ENCODE measurements at regions not wholly inside any gene's neighbourhood (a gene's known extent, or its start where the extent isn't known, plus 50 kb on each side); places are given as distances from the start of the nearest gene placed in this dataset.

- in situ Hi-C loops (cut with MboI), result no loop called here
- no peaks in the 10 kb centered on the region for H3K79me2 ChIP-seq (ENCODE audit: control insufficient read depth, insufficient read depth, low read length)
- H4K20me1 ChIP-seq (replicated peaks; ENCODE audit: control insufficient read depth, insufficient read depth, low read length), result no peaks in the 10 kb centered on the region
- no peaks in the 10 kb centered on the region for H3K9me3 ChIP-seq (replicated peaks; ENCODE audit: control insufficient read depth, insufficient read depth, low read depth, low read length)
- FAIRE-seq (no peak), ATAC-seq (no peak), DNase-seq (ENCODE audit: extremely low read depth in 1 of 4, low spot score in 3 of 4) (no peak)
- no peaks in the 10 kb centered on the region for H3K4me1 ChIP-seq (replicated peaks in 1 of 2; ENCODE audit: control insufficient read depth in 2 of 2, insufficient read depth in 2 of 2, low read length in 2 of 2)
- H3K27me3 ChIP-seq (ENCODE audit: control insufficient read depth in 2 of 2, insufficient read depth in 2 of 2, low read length in 2 of 2), result peaks cover 2 to 17% of the 10 kb centered on the region in 2 experiments; a peak in 4 of 5 replicates
- H3K4me3 ChIP-seq, result no peak overlapping the region
- ChIA-PET POLR2A (interaction anchor here (0.6 to 1.1 kb wide), 2 partner anchors 16 to 22 kb away, joined by 3 to 4 read pairs; no protein-coding TSS in a partner anchor), CTCF (ENCODE audit: low intra/inter-chr PET ratio) (no interaction called here)
- H3K27ac ChIP-seq (ENCODE audit: extremely low read depth, low read depth, low read length), result no peak overlapping the region
- WGBS (ENCODE audit: insufficient coverage, low coverage, missing lambda C conversion rate), result 0% methylated on average over 4 of the region's 4 CpGs
- no peak overlapping the region for H2AFZ ChIP-seq (ENCODE audit: low read depth, low read length)
- intact Hi-C loops (cut with micrococcal nuclease), result no loop called here
- BruUV-seq (replicated peaks), result no TSS peak
- H3K9ac ChIP-seq (ENCODE audit: insufficient read depth in 1 of 2, low read depth in 2 of 2, low read length in 2 of 2), result no peak overlapping the region
- H3K4me2 ChIP-seq (ENCODE audit: insufficient read depth, low read length), result no peak overlapping the region
- no peaks in the 10 kb centered on the region for H3K36me3 ChIP-seq (ENCODE audit: control insufficient read depth, insufficient read depth, low read length)
- H3K9me1 ChIP-seq (ENCODE audit: control insufficient read depth, insufficient read depth, low read length), result no peaks in the 10 kb centered on the region
- no peak for TF ChIP-seq CLOCK (CRISPR knock-in tag; IDR thresholded peaks at IDR 0.05; ENCODE audit: borderline replicate concordance)
- no peak for TF ChIP-seq E2F1 (CRISPR knock-in tag; IDR thresholded peaks at IDR 0.05)
- TF ChIP-seq POLR2AphosphoS2 (IDR thresholded peaks at IDR 0.05; ENCODE audit: low read length), result no peak
- TF ChIP-seq ZNF785 (CRISPR knock-in tag; IDR thresholded peaks at IDR 0.05), result no peak
- no peak for TF ChIP-seq SMAD2 (IDR thresholded peaks at IDR 0.05; ENCODE audit: low read depth, low read length)
- no peak for TF ChIP-seq TFE3 (CRISPR knock-in tag; IDR thresholded peaks at IDR 0.05)
- TF ChIP-seq SMC3 (conservative IDR thresholded peaks at IDR 0.05; ENCODE audit: insufficient read depth, low read depth, low read length), result no peak
- no peak for TF ChIP-seq TEAD1 (CRISPR knock-in tag; IDR thresholded peaks at IDR 0.05)
- no peak for TF ChIP-seq E2F8 (IDR thresholded peaks at IDR 0.05; ENCODE audit: low read depth, partially characterized antibody)
- no peak for TF ChIP-seq POU5F1 (IDR thresholded peaks at IDR 0.05; ENCODE audit: borderline replicate concordance, low read depth, low read length, partially characterized antibody)
- no peak for TF ChIP-seq KLF10 (CRISPR knock-in tag; IDR thresholded peaks at IDR 0.05)
- TF ChIP-seq MCM2 (IDR thresholded peaks at IDR 0.05; ENCODE audit: low read depth), result no peak
- TF ChIP-seq ZNF699 (CRISPR knock-in tag; IDR thresholded peaks at IDR 0.05; ENCODE audit: insufficient replicate concordance), result no peak
- TF ChIP-seq TGIF2 (CRISPR knock-in tag; IDR thresholded peaks at IDR 0.05), result no peak
Observed at GRCh38 chr12:108461058-108461660, 53.9 kb upstream of the FICD start.

Measured in K562 (cell line).